ENCODE measurements at regions not wholly inside any gene's neighbourhood (a gene's known extent, or its start where the extent isn't known, plus 50 kb on each side); places are given as distances from the start of the nearest gene placed in this dataset.
"Not testable (repeated sequence)": the region's sequence is repeated elsewhere in the genome, so short reads cannot be mapped to it uniquely, and the experiment has no call there.

- DNase-seq (ENCODE audit: low read depth in 3 of 3) = no peak
Measured at GRCh38 chr5:164975986-164976385, 1470.6 kb downstream of the MAT2B start.

- DNase-seq (ENCODE audit: low read depth in 3 of 3) = no peak
Measured at GRCh38 chr5:164980480-164980879, 1475.1 kb downstream of the MAT2B start.

GRCh38 chr5:164998142-164998541 is 1492.7 kb downstream of the MAT2B start:
- no peak for DNase-seq (ENCODE audit: low read depth in 3 of 3)

GRCh38 chr5:164998590-164998989 is 1493.2 kb downstream of the MAT2B start:
- DNase-seq (ENCODE audit: low read depth in 3 of 3) = no peak

GRCh38 chr5:165000479-165001190 is 1495.2 kb downstream of the MAT2B start:
- no peak for DNase-seq (ENCODE audit: low read depth in 3 of 3)

- no peak for DNase-seq (ENCODE audit: low read depth in 3 of 3)
Measured at GRCh38 chr5:165003283-165003682, 1497.9 kb downstream of the MAT2B start.

GRCh38 chr5:165004175-165004574 is 1498.8 kb downstream of the MAT2B start:
- DNase-seq (ENCODE audit: low read depth in 3 of 3) = no peak

- no peak for DNase-seq (ENCODE audit: low read depth in 3 of 3)
Measured at GRCh38 chr5:165014439-165014838, 1509.0 kb downstream of the MAT2B start.

- no peak for DNase-seq (ENCODE audit: low read depth in 3 of 3)
Measured at GRCh38 chr5:165015126-165015525, 1509.7 kb downstream of the MAT2B start.

GRCh38 chr5:165015547-165015946 is 1510.1 kb downstream of the MAT2B start:
- DNase-seq (ENCODE audit: low read depth in 3 of 3) = no peak

GRCh38 chr5:165026971-165027370 is 1521.6 kb downstream of the MAT2B start:
- no peak for DNase-seq (ENCODE audit: low read depth in 3 of 3)

GRCh38 chr5:165028356-165028755 is 1522.9 kb downstream of the MAT2B start:
- DNase-seq (ENCODE audit: low read depth in 3 of 3) = no peak

- no peak for DNase-seq (ENCODE audit: low read depth in 3 of 3)
Measured at GRCh38 chr5:165029099-165029870, 1523.9 kb downstream of the MAT2B start.

GRCh38 chr5:165030971-165031370 is 1525.6 kb downstream of the MAT2B start:
- DNase-seq (ENCODE audit: low read depth in 3 of 3) = no peak

- no peak for DNase-seq (ENCODE audit: low read depth in 3 of 3)
Measured at GRCh38 chr5:165031371-165031770, 1526.0 kb downstream of the MAT2B start.

- DNase-seq (ENCODE audit: low read depth in 3 of 3) = no peak
Measured at GRCh38 chr5:165035520-165035919, 1530.1 kb downstream of the MAT2B start.

GRCh38 chr5:165039748-165040147 is 1534.3 kb downstream of the MAT2B start:
- no peak for DNase-seq (ENCODE audit: low read depth in 3 of 3)

GRCh38 chr5:165045941-165046340 is 1540.5 kb downstream of the MAT2B start:
- DNase-seq (ENCODE audit: low read depth in 3 of 3) = not testable (repeated sequence)

GRCh38 chr5:165055476-165055875 is 1550.1 kb downstream of the MAT2B start:
- no peak for DNase-seq (ENCODE audit: low read depth in 3 of 3)

- no peak for DNase-seq (ENCODE audit: low read depth in 3 of 3)
Measured at GRCh38 chr5:165057145-165057544, 1551.7 kb downstream of the MAT2B start.

- DNase-seq (ENCODE audit: low read depth in 3 of 3) = no peak
Measured at GRCh38 chr5:165066751-165067385, 1561.4 kb downstream of the MAT2B start.

- no peak for DNase-seq (ENCODE audit: low read depth in 3 of 3)
Measured at GRCh38 chr5:165076686-165077085, 1571.3 kb downstream of the MAT2B start.

- no peak for DNase-seq (ENCODE audit: low read depth in 3 of 3)
Measured at GRCh38 chr5:165079389-165079788, 1574.0 kb downstream of the MAT2B start.
